Stimulated activated CD4-positive, alpha-beta T cell treated with anti-CD3 and anti-CD28 coated beads, Interleukin-15, amount 100 ng/mL, for 1 hour (primary cell): ENCODE measurements at regions not wholly inside any gene's neighbourhood (a gene's known extent, or its start where the extent isn't known, plus 50 kb on each side); places are given as distances from the start of the nearest gene placed in this dataset.
"Not testable (repeated sequence)": the region's sequence is repeated elsewhere in the genome, so short reads cannot be mapped to it uniquely, and the experiment has no call there.

Experiments used
- DNase-seq, 2 donors: peaks; one replicate each; pipeline ENCODE4 v3.0.0-alpha.2; 2020; ENCODE audit warnings: low read depth in 1 of 2, low spot score in 1 of 2

- DNase-seq = no peak
These were observed 453.1 kb downstream of the TMEM121 start for GRCh38 chr14:105979446-105979845.

GRCh38 chr14:105980224-105980623 is 453.8 kb downstream of the TMEM121 start:
- DNase-seq = no peak

GRCh38 chr14:105981517-105982302 is 455.3 kb downstream of the TMEM121 start:
- not testable (repeated sequence) for DNase-seq

- DNase-seq = no peak
These were observed 456.3 kb downstream of the TMEM121 start for GRCh38 chr14:105982664-105983063.

GRCh38 chr14:105986894-105987284 is 460.5 kb downstream of the TMEM121 start:
- DNase-seq = no peak

- DNase-seq = no peak
These were observed 461.2 kb downstream of the TMEM121 start for GRCh38 chr14:105987563-105987962.

GRCh38 chr14:105989566-105990302 is 463.4 kb downstream of the TMEM121 start:
- no peak for DNase-seq

GRCh38 chr14:105991677-105992076 is 465.3 kb downstream of the TMEM121 start:
- DNase-seq = not testable (repeated sequence)

GRCh38 chr14:105993814-105994213 is 467.4 kb downstream of the TMEM121 start:
- no peak for DNase-seq

- DNase-seq = not testable (repeated sequence)
These were observed 468.8 kb downstream of the TMEM121 start for GRCh38 chr14:105995011-105995710.

GRCh38 chr14:105998597-105998996 is 472.2 kb downstream of the TMEM121 start:
- DNase-seq = not testable (repeated sequence)

GRCh38 chr14:105999361-106000028 is 473.1 kb downstream of the TMEM121 start:
- DNase-seq = peak; percentile 44 to 51

- DNase-seq = not testable (repeated sequence)
These were observed 473.7 kb downstream of the TMEM121 start for GRCh38 chr14:106000029-106000511.

- not testable (repeated sequence) for DNase-seq
These were observed 474.9 kb downstream of the TMEM121 start for GRCh38 chr14:106001277-106001676.

- DNase-seq = no peak
These were observed 477.0 kb downstream of the TMEM121 start for GRCh38 chr14:106003351-106003750.

- DNase-seq = peak; percentile 39 to 45
These were observed 478.8 kb downstream of the TMEM121 start for GRCh38 chr14:106004937-106005795.

- DNase-seq = peak; percentile 37 to 54
These were observed 479.7 kb downstream of the TMEM121 start for GRCh38 chr14:106006043-106006442.

- not testable (repeated sequence) for DNase-seq
These were observed 480.3 kb downstream of the TMEM121 start for GRCh38 chr14:106006716-106007115.

GRCh38 chr14:106010783-106011182 is 484.4 kb downstream of the TMEM121 start:
- no peak for DNase-seq
